Activated CD4-positive, alpha-beta T cell treated with anti-CD3 and anti-CD28 coated beads for 24 hours (primary cell): ENCODE measurements at regions not wholly inside any gene's neighbourhood (a gene's known extent, or its start where the extent isn't known, plus 50 kb on each side); places are given as distances from the start of the nearest gene placed in this dataset.
"Not testable (repeated sequence)": the region's sequence is repeated elsewhere in the genome, so short reads cannot be mapped to it uniquely, and the experiment has no call there.

Source experiments
- DNase-seq, 2 donors: peaks; one replicate each; pipeline ENCODE4 v3.0.0-alpha.2; 2020; ENCODE audit warnings: low read depth in 2 of 2

DNA sequence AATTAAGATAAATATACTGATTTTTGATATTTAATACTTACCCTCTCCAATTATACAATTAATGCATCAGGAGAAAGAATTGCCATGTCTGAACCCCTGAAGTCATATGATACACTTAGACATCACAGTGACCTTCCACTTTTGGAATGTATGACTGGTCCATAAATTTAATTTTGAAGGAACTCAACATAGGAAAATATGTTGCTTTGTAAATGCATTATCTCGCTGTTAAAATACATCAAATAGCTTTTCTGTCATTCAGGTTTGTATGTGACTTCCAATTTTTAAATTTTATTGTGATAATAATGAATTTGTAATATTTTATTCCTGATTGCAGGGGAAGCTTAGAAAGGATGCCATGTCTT is 631.9 kb upstream of the ANKRD30A start:
- DNase-seq = no peak

DNA sequence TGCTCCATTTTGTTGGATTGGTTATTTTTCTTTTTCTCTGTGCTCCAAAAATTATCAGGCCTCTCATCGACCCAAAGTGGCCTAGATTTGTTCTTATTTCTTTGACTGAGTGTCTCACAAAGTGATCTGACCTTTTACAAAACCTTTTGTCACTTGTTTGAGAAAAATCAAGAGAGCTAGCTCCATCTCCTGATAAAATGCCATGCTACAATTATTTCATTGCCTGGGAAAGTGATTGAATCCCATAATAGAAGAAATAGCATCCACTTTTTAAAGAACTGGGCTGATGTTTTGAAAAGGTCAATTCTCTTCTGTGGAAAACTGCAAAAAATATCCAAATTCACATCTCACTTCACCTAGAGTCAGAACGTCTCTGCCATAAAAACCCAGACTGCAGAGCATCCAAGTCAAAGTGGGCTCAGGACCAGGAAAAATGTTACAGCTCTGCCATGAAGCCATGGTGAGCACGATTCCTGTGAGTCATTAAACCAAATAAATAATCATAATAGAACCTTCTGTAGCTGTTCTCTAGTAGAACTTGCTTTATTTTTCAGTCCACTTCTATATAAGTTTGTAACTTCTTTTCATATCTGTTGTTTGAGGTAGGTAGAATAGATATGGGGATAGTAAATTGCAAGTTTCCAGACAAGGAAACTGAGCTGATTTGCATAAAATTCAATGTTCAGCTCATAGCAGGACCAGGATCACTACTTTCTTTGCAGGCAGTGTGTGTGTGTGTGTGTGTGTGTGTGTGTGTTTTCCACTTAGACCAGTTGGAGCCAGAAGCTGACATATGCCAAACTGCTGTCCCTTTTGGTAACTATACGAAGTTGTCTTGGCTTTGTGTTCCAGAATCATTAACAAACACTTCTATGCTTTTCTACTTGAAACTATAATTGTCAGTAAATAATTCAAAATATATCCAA is 632.5 kb upstream of the ANKRD30A start:
- DNase-seq = no peak

- DNase-seq = no peak
Measured at GRCh38 chr10:36491926-36492325, 633.5 kb upstream of the ANKRD30A start.

DNA sequence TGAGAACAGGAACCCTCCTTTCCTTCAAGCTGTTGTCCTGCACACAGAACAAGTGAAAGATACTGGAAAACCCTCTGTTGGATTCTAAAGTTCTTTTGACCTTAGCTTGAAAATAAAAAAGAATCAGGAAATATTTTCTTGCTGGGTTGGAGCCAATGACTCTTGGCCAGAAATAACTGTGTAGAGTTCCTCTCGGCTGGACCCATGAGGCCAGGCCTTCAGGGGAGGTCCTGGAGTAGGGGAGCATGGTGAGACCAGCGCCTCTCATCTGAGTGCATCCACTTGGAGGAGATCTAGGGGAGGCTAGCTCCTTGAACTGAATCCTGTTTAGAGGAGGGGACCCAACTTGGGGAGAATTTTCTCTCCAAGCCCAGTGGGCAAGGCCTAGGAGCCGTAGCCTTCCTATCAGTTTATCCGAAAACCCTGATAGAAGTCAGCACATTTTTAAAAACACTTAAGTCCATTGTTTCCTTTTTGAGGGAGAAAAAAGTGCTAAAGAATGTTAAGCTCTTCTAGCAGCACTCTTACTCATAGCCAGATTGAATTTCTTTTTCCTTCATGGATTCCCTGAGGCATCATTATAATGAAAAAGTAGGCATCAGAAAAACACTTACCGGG is 635.7 kb upstream of the ANKRD30A start:
- no peak for DNase-seq

DNA sequence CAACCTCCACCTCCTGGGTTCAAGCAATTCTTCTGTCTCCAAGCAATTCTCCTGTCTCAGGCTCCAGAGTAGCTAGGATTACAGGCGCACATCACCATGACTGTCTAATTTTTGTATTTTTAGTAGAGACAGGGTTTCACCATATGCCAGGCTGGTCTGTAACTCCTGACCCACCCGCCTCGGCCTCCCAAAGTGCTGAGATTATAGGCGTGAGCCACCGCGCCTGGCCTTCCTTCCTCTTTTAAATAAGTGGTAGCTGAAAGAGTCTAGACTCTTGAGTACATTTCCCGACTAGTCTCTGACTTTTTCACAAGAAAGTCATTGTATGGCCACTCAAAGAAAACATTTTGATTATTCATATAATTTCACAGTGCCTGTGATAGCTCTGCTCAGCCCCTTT is 636.2 kb upstream of the ANKRD30A start:
- no peak for DNase-seq

- no peak for DNase-seq
Measured at GRCh38 chr10:36488579-36488978, 636.8 kb upstream of the ANKRD30A start.

DNA sequence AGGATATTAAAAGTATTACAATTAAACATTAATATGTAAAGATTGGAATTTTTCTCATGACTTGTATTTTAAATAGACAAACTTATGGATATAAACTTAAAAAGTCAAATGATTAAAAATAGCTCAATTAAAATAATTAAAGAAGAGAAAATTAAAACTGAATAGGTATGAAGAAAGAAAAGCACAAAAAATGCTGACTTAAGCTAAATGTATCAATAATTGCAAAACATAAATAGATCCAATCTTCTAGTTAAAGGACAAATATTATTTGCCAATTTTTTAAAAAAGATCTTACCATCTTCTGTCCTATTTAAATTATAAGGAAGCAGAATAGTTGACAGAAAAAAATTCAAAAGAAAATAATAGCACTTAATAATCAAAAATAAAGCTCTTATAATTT is 646.3 kb upstream of the ANKRD30A start:
- no peak for DNase-seq

DNA sequence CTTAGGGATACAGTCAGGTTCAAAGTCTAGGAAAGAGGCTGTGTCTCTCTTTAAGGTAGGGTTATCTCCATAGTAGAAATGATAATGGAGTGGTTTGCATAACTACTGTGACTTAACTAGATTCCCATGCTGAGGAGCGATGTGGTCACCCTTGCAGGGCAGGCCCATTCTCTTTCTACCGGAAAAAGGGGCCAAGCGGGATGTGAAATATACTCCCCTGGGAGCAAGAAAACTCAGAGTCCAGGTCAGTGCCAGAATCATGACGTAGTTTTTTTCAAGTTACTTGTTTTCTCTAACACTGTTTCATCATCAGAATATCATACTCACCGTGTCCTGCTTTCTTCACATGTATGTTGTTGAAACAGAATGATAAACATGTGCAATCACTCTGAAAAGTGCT is 649.0 kb upstream of the ANKRD30A start:
- DNase-seq = no peak

DNA sequence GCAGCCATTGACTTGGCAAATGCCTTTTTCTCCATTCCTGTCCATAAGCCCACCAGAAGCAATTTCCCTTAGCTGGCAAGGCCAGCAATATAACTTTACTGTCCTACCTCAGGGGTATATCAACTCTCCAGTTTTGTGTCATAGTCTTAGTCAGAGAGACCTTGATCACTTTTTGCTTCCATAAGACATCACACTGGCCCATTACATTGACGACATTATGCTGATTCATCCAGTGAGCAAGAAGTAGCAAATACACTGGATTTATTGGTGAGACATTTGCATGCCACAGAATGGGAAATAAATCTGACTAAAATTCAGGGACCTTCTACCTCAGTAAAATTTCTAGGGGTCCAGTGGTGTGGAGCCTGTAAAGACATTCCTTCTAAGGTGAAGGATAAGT is 649.7 kb upstream of the ANKRD30A start:
- no peak for DNase-seq

DNA sequence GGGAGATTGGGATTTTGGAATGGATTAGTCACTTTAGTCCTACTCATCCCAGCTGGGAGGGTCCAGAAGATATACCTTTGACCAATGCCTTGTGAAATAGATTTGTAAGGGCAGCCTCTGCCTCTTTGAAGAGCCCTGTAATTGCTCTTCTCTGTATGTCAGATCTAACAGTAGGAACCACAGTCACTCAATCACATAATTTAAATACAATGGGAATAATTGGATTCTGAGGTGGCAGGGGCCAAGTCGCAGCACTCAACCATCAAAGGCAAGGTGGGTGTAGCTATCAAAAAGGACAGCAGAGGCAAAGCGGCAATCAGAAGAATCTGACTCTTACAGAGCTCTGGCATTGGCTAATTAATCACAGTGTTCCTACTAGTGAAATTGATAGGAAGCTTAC is 650.9 kb upstream of the ANKRD30A start:
- DNase-seq = no peak

- no peak for DNase-seq
Measured at GRCh38 chr10:36473122-36473521, 652.3 kb upstream of the ANKRD30A start.

DNA sequence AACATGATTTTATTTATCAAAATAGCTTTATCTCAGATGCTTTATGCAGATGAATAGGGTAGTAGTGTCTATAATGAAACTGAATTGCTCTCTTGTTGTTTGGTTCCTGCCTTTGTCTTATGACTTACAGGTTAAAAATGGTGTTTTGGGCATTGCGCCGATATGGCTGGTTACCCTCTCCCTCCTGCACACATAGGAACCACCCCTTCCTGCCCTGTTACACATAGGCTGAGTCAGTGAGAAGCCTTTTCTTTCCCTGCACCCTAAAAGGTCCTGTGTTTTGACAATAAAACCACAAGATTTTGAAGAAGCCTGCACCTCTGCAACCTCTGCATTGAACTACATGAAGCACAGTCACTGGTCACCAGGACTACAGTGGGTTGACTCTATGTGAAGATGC is 655.8 kb upstream of the ANKRD30A start:
- no peak for DNase-seq

DNA sequence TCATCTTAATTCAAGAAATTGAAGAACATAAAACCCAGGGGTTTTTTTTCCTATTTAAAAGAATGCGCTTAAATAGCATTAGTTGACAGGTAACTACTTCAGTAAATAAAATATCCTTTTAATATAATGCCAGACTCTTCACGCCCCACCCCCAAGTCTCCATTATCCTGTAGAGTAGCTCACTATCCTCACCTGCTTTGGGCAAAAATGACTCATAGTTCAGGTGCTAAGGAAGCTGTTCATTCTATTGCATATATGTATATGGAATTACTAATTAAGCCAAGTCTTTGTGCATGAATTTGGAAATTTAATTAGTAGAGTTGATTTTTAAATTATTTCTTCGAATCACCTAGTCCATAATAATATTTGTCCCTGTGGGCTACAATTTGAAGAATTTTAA is 656.8 kb upstream of the ANKRD30A start:
- no peak for DNase-seq

GRCh38 chr10:36465604-36466379 is 659.6 kb upstream of the ANKRD30A start:
- no peak for DNase-seq

GRCh38 chr10:36464291-36464690 is 661.1 kb upstream of the ANKRD30A start:
- DNase-seq = no peak

- DNase-seq = no peak
Measured at GRCh38 chr10:36463390-36463789, 662.0 kb upstream of the ANKRD30A start.

DNA sequence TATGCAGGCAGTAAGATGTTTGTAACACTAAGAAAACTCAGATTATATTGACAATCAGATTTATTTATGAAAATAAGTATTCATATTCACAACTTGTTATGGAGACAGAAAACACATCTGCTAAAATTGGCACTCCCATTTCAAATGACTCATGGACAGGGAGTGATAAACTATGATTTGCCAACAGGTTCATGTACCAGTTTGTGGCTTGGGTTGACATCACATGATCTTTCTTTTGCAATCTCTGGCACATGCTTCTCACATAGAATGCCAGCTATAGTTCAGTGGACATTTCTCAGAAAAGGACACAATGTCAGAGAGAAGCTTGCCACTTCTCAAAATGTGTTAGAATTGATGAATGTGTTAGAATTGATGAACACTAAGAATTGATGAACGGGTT is 663.2 kb upstream of the ANKRD30A start:
- no peak for DNase-seq

DNA sequence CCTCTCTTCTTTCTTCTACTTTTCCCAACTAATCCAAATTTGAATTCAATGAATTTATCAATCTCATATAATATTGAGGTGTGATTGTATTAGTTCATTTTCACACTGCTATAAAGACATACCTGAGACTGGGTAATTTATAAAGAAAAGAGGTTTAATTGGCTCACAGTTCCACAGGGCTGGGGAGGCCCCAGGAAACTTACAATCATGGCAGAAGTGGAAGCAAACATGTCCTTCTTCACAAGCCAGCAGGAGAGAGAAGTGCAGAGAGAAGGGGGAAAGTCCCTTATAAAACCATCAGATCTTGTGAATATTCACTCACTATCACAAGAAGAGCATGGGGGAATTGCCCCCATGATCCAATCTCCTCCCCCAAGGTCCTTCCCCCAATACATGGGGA is 667.0 kb upstream of the ANKRD30A start:
- not testable (repeated sequence) for DNase-seq

GRCh38 chr10:36457751-36458150 is 667.6 kb upstream of the ANKRD30A start:
- no peak for DNase-seq

DNA sequence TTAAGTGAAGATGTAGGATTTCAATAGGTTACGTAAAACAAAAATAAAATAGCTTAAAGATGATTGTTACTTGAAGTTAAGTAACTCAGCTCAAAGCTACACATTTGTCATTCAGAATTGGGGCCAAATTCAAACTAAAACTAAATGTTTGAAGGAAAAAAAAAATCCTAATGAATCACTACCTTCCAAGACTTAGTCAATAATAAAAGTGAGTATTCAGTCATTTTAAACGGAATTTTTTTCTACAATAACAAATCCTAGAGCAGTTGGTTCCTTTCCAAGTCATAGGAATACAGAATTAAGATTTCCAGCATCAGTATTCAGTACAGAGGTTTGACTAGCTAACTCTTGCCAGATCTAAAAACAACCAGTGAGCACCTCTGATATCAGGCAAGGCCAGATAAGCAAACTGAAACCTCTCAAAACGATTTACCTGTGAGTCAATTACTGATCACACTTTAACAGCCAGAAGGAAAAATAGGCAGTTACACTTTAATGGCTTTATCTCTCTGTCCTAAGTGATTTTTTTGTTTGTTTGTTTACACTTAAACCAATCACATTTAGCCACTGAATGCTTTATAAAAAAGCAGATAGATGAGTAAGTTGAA is 669.8 kb upstream of the ANKRD30A start:
- no peak for DNase-seq

- DNase-seq = no peak
Measured at GRCh38 chr10:36452851-36453250, 672.5 kb upstream of the ANKRD30A start.

DNA sequence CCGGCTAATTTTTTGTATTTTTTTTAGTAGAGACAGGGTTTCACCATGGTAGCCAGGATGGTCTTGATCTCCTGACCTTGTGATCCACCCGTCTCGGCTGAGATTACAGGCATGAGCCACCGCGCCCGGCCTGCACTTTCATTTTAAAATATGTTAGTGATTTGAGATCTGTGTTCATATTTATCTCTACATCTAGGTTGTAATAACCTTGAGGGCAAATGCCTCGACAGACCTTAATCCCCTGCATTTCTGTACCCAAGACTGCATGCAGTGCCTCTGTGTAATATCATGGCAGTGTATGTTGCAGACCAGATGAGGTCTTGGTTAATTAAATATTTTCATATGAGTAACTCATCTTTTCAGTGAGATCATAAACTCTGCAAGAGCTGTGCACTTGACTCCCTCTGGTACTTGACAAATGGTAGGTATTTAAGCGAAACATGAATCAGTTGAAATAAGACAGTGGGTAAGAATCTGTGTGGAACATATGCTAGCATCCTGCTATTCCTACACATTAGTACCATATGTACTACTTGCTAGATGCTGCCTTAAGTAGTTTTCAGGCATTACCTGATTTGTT is 673.9 kb upstream of the ANKRD30A start:
- no peak for DNase-seq
